ENCODE measurements at regions not wholly inside any gene's neighbourhood (a gene's known extent, or its start where the extent isn't known, plus 50 kb on each side); places are given as distances from the start of the nearest gene placed in this dataset.

- DNase-seq: no peak
- H3K79me2 ChIP-seq (ENCODE audit: insufficient read depth): no peaks in the 10 kb centered on the region
- H4K20me1 ChIP-seq (ENCODE audit: insufficient read depth): no peaks in the 10 kb centered on the region
- no peaks in the 10 kb centered on the region; the same call in 1 of the 2 replicates for H3K9me3 ChIP-seq
- H3K27ac ChIP-seq (ENCODE audit: low read depth in 2 of 2, low read length in 1 of 2): no peak overlapping the region
- 4% methylated on average over 2 of the region's 2 CpGs for whole genome bisulfite sequencing (ENCODE audit: low lambda C conversion rate)
- H3K9ac ChIP-seq: no peak overlapping the region
- no peak overlapping the region for H3K4me3 ChIP-seq (ENCODE audit: low read depth in 2 of 2, low read length in 1 of 2)
- no peaks in the 10 kb centered on the region for H3F3A ChIP-seq (replicated peaks; ENCODE audit: insufficient read depth)
- H3K36me3 ChIP-seq (replicated peaks in 1 of 2; ENCODE audit: control insufficient read depth in 1 of 2, insufficient read depth in 2 of 2, low read length in 1 of 2): no peaks in the 10 kb centered on the region
- H2AFZ ChIP-seq (ENCODE audit: low read depth): no peak overlapping the region
- H3K4me2 ChIP-seq: no peak overlapping the region
- no peaks in the 10 kb centered on the region for H3K4me1 ChIP-seq (ENCODE audit: control insufficient read depth in 1 of 2, insufficient read depth in 2 of 2, low read depth in 1 of 2, low read length in 1 of 2)
- no peaks in the 10 kb centered on the region for H3K9me2 ChIP-seq
- ChIA-PET CTCF (interaction anchor here (1.0 kb wide), 1 partner anchor 412 kb away, joined by 5 read pairs; no protein-coding TSS in a partner anchor), POLR2A (no interaction called here)
- TF ChIP-seq ZBTB33 (IDR thresholded peaks at IDR 0.05; ENCODE audit: borderline replicate concordance, low read depth): no peak
- TF ChIP-seq, protein P1, sequence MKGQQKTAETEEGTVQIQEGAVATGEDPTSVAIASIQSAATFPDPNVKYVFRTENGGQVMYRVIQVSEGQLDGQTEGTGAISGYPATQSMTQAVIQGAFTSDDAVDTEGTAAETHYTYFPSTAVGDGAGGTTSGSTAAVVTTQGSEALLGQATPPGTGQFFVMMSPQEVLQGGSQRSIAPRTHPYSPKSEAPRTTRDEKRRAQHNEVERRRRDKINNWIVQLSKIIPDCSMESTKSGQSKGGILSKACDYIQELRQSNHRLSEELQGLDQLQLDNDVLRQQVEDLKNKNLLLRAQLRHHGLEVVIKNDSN (IDR thresholded peaks at IDR 0.05; ENCODE audit: borderline replicate concordance, low read depth): no peak
- no peaks in the 10 kb centered on the region for H3K27me3 ChIP-seq (ENCODE audit: insufficient read depth)
Measured at GRCh38 chr9:135000647-135001245, 83.0 kb upstream of the FCN1 start.

GRCh38 chr9:135001526-135001925, 83.8 kb upstream of the FCN1 start:
- Histone ChIP-seq H3K4me1 (ENCODE audit: control insufficient read depth in 1 of 2, insufficient read depth in 2 of 2, low read depth in 1 of 2, low read length in 1 of 2) (no peaks in the 10 kb centered on the region), H3F3A (replicated peaks; ENCODE audit: insufficient read depth) (no peaks in the 10 kb centered on the region), H3K4me2 (no peak overlapping the region), H3K9me2 (no peaks in the 10 kb centered on the region), H3K36me3 (replicated peaks in 1 of 2; ENCODE audit: control insufficient read depth in 1 of 2, insufficient read depth in 2 of 2, low read length in 1 of 2) (no peaks in the 10 kb centered on the region), H3K27me3 (ENCODE audit: insufficient read depth) (no peaks in the 10 kb centered on the region), H4K20me1 (ENCODE audit: insufficient read depth) (no peaks in the 10 kb centered on the region), H3K27ac (ENCODE audit: low read depth in 2 of 2, low read length in 1 of 2) (no peak overlapping the region), H3K79me2 (ENCODE audit: insufficient read depth) (no peaks in the 10 kb centered on the region), H2AFZ (ENCODE audit: low read depth) (no peak overlapping the region), H3K4me3 (ENCODE audit: low read depth in 2 of 2, low read length in 1 of 2) (no peak overlapping the region), H3K9ac (no peak overlapping the region), H3K9me3 (no peaks in the 10 kb centered on the region; the same call in 1 of the 2 replicates)
- ChIA-PET CTCF (interaction anchor here (1.0 kb wide), 1 partner anchor 412 kb away, joined by 5 read pairs; no protein-coding TSS in a partner anchor), POLR2A (no interaction called here)
- no peak for DNase-seq
- no CpG with 5 or more reads among the region's 2 CpGs for WGBS (ENCODE audit: low lambda C conversion rate)
- TF ChIP-seq FOSL2 (IDR thresholded peaks at IDR 0.05; ENCODE audit: borderline replicate concordance, low read depth): no peak
- TF ChIP-seq, protein P2, sequence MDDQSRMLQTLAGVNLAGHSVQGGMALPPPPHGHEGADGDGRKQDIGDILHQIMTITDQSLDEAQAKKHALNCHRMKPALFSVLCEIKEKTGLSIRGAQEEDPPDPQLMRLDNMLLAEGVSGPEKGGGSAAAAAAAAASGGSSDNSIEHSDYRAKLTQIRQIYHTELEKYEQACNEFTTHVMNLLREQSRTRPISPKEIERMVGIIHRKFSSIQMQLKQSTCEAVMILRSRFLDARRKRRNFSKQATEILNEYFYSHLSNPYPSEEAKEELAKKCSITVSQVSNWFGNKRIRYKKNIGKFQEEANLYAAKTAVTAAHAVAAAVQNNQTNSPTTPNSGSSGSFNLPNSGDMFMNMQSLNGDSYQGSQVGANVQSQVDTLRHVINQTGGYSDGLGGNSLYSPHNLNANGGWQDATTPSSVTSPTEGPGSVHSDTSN (IDR thresholded peaks at IDR 0.05): no peak
- TF ChIP-seq RXRA (IDR thresholded peaks at IDR 0.05; ENCODE audit: borderline replicate concordance, low read depth): no peak
- TF ChIP-seq, protein P3, sequence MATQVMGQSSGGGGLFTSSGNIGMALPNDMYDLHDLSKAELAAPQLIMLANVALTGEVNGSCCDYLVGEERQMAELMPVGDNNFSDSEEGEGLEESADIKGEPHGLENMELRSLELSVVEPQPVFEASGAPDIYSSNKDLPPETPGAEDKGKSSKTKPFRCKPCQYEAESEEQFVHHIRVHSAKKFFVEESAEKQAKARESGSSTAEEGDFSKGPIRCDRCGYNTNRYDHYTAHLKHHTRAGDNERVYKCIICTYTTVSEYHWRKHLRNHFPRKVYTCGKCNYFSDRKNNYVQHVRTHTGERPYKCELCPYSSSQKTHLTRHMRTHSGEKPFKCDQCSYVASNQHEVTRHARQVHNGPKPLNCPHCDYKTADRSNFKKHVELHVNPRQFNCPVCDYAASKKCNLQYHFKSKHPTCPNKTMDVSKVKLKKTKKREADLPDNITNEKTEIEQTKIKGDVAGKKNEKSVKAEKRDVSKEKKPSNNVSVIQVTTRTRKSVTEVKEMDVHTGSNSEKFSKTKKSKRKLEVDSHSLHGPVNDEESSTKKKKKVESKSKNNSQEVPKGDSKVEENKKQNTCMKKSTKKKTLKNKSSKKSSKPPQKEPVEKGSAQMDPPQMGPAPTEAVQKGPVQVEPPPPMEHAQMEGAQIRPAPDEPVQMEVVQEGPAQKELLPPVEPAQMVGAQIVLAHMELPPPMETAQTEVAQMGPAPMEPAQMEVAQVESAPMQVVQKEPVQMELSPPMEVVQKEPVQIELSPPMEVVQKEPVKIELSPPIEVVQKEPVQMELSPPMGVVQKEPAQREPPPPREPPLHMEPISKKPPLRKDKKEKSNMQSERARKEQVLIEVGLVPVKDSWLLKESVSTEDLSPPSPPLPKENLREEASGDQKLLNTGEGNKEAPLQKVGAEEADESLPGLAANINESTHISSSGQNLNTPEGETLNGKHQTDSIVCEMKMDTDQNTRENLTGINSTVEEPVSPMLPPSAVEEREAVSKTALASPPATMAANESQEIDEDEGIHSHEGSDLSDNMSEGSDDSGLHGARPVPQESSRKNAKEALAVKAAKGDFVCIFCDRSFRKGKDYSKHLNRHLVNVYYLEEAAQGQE (IDR thresholded peaks at IDR 0.05; ENCODE audit: low read depth, low read length): no peak
- TF ChIP-seq NFIC (IDR thresholded peaks at IDR 0.05; ENCODE audit: borderline replicate concordance): no peak
- TF ChIP-seq JUND (IDR thresholded peaks at IDR 0.05): no peak
- no peak for TF ChIP-seq YY1 (IDR thresholded peaks at IDR 0.05; ENCODE audit: low read depth)
- TF ChIP-seq TAF1 (IDR thresholded peaks at IDR 0.05; ENCODE audit: borderline replicate concordance, low read depth, low read length): no peak
- no peak for TF ChIP-seq FOXM1 (IDR thresholded peaks at IDR 0.05; ENCODE audit: low read depth)
- TF ChIP-seq POLR2AphosphoS5 (IDR thresholded peaks at IDR 0.05; ENCODE audit: low read depth, low read length): no peak
- no peak for TF ChIP-seq MXI1 (IDR thresholded peaks at IDR 0.05; ENCODE audit: low read depth, low read length)
- no peak for TF ChIP-seq FOXJ3 (CRISPR knock-in tag; IDR thresholded peaks at IDR 0.05)
